OCI-LY3 (cell line): ENCODE measurements at regions not wholly inside any gene's neighbourhood (a gene's known extent, or its start where the extent isn't known, plus 50 kb on each side); places are given as distances from the start of the nearest gene placed in this dataset.

Experiments used
- EZH2phosphoT487 ChIP-seq: fragments of 200-600 bp; shearing (Covaris generic); IDR thresholded peaks from 2 replicates; pipeline ENCODE4 v1.6.1; 2018; ENCODE audit warnings: antibody characterized with exemption, mixed run types, low read depth
- TF ChIP-seq, protein P1 (sequence below): fragments of 200-600, 300-600 bp; sonication (generic); IDR thresholded peaks from 2 replicates; pipeline ENCODE4 v1.5.1; 2014; ENCODE audit warnings: antibody characterized with exemption, low read length, low read depth

DNA sequence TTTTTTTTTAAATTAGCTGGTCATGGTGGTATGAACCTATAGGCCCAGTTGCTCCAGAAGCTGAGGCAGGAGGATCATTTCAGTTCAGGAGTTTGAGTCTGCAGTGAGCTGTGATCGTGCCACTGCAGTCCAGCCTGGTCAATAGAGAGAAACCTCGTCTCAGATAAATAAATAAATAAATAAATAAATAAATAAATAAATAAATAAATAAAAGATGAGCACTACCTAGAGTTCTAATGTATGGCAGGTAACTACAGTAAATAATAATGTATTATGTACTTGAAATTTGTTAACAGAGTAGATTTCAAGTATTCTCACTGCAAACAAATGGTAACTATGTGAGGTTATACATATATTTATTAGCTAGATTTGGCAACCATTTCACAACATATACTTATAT, 697.9 kb upstream of the ID2 start:
- TF ChIP-seq, protein P1, sequence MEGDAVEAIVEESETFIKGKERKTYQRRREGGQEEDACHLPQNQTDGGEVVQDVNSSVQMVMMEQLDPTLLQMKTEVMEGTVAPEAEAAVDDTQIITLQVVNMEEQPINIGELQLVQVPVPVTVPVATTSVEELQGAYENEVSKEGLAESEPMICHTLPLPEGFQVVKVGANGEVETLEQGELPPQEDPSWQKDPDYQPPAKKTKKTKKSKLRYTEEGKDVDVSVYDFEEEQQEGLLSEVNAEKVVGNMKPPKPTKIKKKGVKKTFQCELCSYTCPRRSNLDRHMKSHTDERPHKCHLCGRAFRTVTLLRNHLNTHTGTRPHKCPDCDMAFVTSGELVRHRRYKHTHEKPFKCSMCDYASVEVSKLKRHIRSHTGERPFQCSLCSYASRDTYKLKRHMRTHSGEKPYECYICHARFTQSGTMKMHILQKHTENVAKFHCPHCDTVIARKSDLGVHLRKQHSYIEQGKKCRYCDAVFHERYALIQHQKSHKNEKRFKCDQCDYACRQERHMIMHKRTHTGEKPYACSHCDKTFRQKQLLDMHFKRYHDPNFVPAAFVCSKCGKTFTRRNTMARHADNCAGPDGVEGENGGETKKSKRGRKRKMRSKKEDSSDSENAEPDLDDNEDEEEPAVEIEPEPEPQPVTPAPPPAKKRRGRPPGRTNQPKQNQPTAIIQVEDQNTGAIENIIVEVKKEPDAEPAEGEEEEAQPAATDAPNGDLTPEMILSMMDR: no peak
- TF ChIP-seq EZH2phosphoT487: no peak
